ENCODE measurements at regions not wholly inside any gene's neighbourhood (a gene's known extent, or its start where the extent isn't known, plus 50 kb on each side); places are given as distances from the start of the nearest gene placed in this dataset.
"Not testable (repeated sequence)": the region's sequence is repeated elsewhere in the genome, so short reads cannot be mapped to it uniquely, and the experiment has no call there.

GRCh38 chr9:82057805-82058204, 69.2 kb downstream of the SPATA31D1 start:
- Histone ChIP-seq H3K9ac (ENCODE audit: insufficient read depth, low read length, poor library complexity, severe bottlenecking) (no peak overlapping the region), H3K4me3 (replicated peaks in 1 of 3; ENCODE audit: low read depth in 2 of 3, low read length in 3 of 3) (no peak overlapping the region), H3K27me3 (ENCODE audit: control insufficient read depth in 2 of 2, insufficient read depth in 2 of 2, low read length in 2 of 2) (no peaks in the 10 kb centered on the region), H3K9me3 (replicated peaks in 1 of 2; ENCODE audit: control insufficient read depth in 1 of 2, insufficient read depth in 1 of 2, low read length in 2 of 2) (peaks cover 0 to 6% of the 10 kb centered on the region in 2 donors), H3K4me2 (replicated peaks; ENCODE audit: extremely low read depth, low read length, poor library complexity, severe bottlenecking) (no peak overlapping the region), H3K79me2 (ENCODE audit: insufficient read depth, low read length) (no peaks in the 10 kb centered on the region), H3K4me1 (ENCODE audit: control insufficient read depth in 1 of 2, insufficient read depth in 2 of 2, low read length in 2 of 2) (no peaks in the 10 kb centered on the region), H2AFZ (ENCODE audit: insufficient read depth, low read depth, low read length, poor library complexity, severe bottlenecking) (no peak overlapping the region), H4K20me1 (ENCODE audit: insufficient read depth, low read length) (no peaks in the 10 kb centered on the region), H3K27ac (ENCODE audit: low read depth in 1 of 2, low read length in 2 of 2) (no peak overlapping the region), H3K36me3 (replicated peaks in 1 of 2; ENCODE audit: control insufficient read depth in 1 of 2, insufficient read depth in 2 of 2, low read length in 2 of 2) (no peaks in the 10 kb centered on the region)
- Mint-ChIP-seq H3K4me3 (no peak overlapping the region), H3K27ac (no peak overlapping the region), H3K4me1 (no peaks in the 10 kb centered on the region), H3K36me3 (no peaks in the 10 kb centered on the region), H3K27me3 (ENCODE audit: low read depth in 3 of 3) (no peaks in the 10 kb centered on the region), H3K9me3 (peaks cover 2 to 20% (median 11%) of the 10 kb centered on the region in 7 donors)
- TF ChIP-seq CTCF (IDR thresholded peaks at IDR 0.05), result no peak
- intact Hi-C loops (cut with micrococcal nuclease), result no loop called here
- DNase-seq, result no peak
- 28% methylated on average over 5 of the region's 5 CpGs for WGBS (ENCODE audit: insufficient coverage)

DNA sequence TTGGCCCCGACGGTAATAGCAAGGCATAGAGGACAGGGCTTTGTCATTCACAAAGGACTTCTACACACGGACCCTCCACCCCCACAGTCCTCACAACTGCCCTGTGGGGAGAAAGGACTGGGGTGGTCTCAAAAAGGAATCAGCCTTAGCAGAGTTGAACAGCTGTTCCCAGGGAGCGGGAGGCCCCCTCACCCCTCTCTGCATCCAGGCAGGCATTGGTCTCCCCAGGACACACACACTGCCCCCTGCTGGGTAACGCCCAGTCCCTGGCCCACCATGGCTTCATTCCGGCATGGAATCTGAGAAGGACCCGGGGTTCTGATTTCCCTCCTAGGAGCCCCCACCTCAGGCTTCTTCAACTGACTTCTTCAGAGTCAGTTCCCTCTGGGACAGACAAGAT, 73.2 kb downstream of the SPATA31D1 start:
- intact Hi-C loops (cut with micrococcal nuclease); H3K27me3 ChIP-seq (ENCODE audit: control insufficient read depth in 2 of 2, insufficient read depth in 2 of 2, low read length in 2 of 2); H4K20me1 ChIP-seq (ENCODE audit: insufficient read depth, low read length); H3K36me3 ChIP-seq (replicated peaks in 1 of 2; ENCODE audit: control insufficient read depth in 1 of 2, insufficient read depth in 2 of 2, low read length in 2 of 2); H3K4me2 ChIP-seq (replicated peaks; ENCODE audit: extremely low read depth, low read length, poor library complexity, severe bottlenecking); H3K36me3 Mint-ChIP-seq; H2AFZ ChIP-seq (ENCODE audit: insufficient read depth, low read depth, low read length, poor library complexity, severe bottlenecking); DNase-seq; H3K9me3 ChIP-seq (replicated peaks in 1 of 2; ENCODE audit: control insufficient read depth in 1 of 2, insufficient read depth in 1 of 2, low read length in 2 of 2); H3K27ac Mint-ChIP-seq; H3K27ac ChIP-seq (ENCODE audit: low read depth in 1 of 2, low read length in 2 of 2); H3K4me3 ChIP-seq (replicated peaks in 1 of 3; ENCODE audit: low read depth in 2 of 3, low read length in 3 of 3); H3K4me3 Mint-ChIP-seq; H3K4me1 Mint-ChIP-seq; H3K4me1 ChIP-seq (ENCODE audit: control insufficient read depth in 1 of 2, insufficient read depth in 2 of 2, low read length in 2 of 2); H3K79me2 ChIP-seq (ENCODE audit: insufficient read depth, low read length); H3K27me3 Mint-ChIP-seq (ENCODE audit: low read depth in 3 of 3); H3K9ac ChIP-seq (ENCODE audit: insufficient read depth, low read length, poor library complexity, severe bottlenecking): not testable (repeated sequence)
- WGBS (ENCODE audit: insufficient coverage), result 86% methylated on average over 4 of the region's 7 CpGs
- H3K9me3 Mint-ChIP-seq, result peaks cover 0 to 19% (median 8%) of the 10 kb centered on the region in 7 donors

All from CD14-positive monocyte (primary cell).